Myocyte (in vitro differentiated cells): ENCODE measurements at regions not wholly inside any gene's neighbourhood (a gene's known extent, or its start where the extent isn't known, plus 50 kb on each side); places are given as distances from the start of the nearest gene placed in this dataset.
"Not testable (repeated sequence)": the region's sequence is repeated elsewhere in the genome, so short reads cannot be mapped to it uniquely, and the experiment has no call there.

Experiments
- DNase-seq: peaks from one replicate; pipeline ENCODE4 v3.0.0-alpha.2; 2012; ENCODE audit warnings: low read depth

DNA sequence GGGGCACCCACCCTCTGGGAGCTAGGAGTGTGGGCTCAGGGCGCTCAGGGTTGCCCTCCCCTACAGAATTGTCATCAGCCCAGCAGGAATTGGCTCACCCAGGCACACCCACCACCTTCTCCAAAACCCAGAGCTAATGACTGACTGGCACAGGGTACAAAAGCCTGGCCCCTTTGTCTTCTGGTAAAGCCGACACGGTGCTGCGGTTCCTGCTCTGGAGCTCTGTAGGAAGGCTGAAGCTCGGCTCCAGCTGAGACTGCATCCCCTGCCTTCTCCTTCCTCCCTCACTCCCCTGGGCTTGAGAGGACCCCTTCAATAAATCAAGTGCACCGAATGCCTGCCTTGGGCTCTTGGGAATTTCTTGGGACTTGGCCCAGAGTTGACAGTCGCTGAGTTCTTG is 117.9 kb upstream of the EEPD1 start:
- no peak for DNase-seq

DNA sequence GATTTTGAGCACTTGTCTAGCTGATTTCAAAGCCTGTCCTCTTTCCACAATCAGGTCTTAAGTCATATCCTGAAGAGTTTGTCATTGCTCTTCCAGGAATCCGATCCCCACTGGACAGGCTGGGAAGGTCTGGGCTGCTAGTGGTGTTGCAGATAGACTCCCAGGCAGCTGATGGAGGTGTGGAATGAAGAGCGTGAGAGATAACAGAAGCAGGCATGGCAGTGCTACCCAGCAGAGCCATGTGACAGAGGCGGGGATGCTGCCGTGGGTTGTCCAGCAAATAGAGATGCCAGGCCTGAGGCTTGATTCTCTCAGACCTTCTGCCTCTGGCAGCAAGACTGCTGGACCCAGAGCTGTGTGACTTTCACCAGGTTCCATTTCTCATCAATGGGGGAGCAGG is 116.5 kb upstream of the EEPD1 start:
- DNase-seq: no peak

DNA sequence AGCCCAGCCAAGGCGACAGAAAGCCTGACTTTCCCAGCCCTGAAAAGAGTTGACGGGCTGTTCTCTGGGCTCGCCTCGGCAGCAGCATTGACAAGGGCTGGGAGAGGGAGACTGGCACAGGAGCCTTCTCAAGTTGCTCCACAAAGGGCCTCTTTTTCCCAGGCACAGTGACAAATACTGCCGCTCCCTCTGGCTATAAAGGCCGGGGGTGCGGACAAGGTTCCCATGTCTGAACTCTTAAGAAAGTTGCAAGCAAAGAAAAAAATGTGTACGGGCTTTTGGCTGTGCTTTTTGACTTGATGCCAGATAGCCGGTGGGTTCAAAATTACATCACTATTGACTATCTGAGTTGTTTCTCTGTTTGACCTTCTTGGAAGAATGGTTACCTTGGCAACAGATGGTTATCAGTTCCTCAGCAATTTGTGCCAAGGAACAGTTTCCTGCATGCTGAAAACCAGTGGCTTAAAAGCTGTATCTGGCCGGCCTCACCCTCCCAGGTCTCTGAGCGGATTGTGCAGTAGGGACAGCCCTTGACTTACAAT is 115.9 kb upstream of the EEPD1 start:
- DNase-seq: no peak

DNA sequence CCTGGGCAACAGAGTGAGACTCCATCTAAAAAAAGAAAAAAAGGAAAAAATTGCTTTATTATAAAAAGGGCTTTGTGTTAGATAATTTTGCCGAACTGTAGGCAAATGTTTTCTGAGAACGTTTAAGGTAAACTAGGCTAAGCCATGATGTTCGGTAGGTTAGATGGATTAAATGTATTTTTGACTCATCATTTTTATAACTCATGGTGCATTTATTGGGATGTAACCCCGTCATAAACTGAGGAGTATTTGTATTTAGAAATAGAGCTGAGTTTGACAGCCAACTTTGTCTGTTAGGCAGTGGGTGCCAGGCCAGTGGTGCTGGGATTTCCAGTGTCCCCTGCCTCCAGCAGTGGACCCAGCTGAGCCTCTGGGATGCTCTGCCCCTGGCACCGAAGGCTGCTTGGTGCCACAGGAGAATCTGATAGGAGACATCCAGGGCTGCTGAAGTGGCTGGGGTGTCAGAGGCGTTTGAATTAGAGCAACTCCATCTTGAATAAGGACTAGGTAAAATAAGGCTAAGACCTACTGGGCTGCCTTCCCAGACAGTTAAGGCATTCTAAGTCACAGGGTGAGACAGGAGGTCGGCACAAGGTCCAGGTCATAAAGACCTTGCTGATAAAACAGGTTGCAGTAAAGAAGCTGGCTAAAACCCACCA is 114.9 kb upstream of the EEPD1 start:
- no peak for DNase-seq

DNA sequence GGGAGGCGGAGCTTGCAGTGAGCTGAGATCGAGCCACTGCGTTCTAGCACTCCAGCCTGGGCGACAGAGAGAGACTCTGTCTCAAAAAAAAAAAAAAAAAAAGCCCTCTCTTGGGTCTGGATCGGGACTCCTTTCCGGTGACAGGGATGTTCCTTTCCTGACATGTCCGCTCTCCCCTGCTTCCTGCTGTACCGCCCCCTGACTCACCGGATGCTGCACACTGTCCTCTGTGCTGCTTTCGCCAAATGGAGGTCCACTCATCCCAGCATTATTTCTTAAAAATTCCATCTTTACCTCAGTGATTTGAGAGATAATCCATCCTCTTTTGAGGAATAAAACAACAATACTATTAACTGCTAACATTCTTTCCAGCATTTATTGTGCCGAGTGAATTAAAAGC is 113.8 kb upstream of the EEPD1 start:
- no peak for DNase-seq

DNA sequence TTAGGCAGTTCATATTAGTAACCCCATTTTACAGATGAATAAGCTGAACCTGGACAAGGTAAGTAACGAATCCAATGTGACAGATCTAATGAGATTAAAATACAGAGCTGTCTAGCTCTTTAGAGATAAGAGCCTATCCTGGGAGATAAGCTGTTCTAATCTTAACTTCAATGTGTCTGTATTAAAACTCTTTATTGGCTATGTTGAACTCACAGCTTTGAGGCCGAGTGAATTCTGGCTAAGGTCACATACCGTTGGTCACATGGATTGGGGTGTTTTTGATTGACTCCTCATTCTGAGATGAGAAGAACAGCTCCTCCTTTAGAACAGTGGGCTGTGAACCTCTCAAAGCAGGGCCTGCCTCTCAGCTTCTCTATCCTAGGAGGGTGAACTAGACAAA is 113.4 kb upstream of the EEPD1 start:
- DNase-seq: no peak

DNA sequence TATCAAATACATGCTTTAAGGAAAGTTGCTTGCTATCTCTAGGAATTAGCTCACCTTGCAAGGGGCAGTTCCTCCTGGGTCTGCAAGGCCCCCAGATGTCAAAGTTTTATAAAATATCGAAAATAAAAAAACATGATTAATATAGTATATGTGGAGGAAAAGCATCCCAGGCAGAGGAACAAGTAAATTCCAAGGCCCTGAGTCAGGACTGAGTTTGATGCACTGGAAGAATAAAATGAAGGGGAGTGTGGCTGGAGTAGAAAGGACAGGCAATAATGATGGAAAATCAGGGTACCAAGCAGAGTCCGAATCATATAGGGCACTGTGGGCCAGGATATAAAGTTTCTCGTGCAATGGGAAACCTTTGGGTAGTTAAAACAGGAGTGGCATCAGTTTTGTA is 112.4 kb upstream of the EEPD1 start:
- DNase-seq: no peak

DNA sequence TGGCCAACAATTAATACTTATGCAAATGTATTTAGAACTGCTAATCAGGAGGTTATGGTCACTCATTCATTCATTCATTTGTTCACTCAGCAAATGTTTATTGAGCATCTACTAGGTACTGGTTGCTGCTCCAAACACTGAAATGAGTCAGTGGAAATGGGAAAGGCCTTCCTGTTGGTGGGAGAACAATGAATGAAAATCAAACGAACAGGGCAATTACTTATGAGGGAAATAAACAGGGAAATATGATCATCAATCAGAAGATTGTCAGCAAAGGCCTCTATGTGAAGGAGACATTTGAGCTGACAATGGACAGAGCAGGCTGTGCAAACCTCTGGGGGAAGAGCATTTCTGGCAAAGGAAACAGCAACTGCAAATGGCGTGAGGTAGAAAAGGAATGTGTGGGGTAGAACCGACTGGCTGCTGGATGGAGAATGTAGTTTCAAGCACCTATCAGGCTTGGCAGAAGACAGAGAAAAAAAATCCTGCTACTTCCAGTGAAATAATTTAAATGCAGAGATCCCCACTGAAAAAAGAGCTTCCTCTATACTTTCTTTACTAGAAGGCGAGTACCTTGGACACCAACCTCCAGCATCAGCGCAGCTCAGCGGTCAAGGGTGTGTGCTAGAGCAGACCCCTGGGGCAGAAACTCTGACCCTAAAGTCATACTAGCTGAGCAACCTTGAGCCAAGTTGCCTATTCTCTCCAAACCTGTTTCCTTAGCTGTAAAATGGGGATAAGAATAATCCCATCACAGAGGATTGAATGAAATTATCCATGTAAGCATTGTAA is 108.8 kb upstream of the EEPD1 start:
- DNase-seq: peak; percentile 31

DNA sequence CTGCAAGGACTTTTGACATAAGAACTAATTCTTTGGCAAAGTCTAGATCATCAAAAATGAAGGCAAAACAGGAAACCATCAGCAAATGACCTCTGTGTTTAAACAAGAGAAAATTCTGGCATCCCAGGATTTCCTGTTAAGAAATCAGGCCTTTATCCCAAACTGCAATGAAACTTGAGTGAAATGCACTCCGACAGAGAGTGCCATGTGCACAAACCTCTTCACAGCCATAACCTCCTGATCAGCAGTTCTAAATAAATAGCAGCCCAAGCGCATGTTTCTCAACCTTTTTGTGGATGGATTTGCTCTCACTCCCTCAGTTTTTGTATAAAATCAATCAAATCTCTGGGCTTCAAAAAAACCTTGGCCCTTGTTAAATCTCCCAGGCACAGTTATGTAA is 107.7 kb upstream of the EEPD1 start:
- no peak for DNase-seq

DNA sequence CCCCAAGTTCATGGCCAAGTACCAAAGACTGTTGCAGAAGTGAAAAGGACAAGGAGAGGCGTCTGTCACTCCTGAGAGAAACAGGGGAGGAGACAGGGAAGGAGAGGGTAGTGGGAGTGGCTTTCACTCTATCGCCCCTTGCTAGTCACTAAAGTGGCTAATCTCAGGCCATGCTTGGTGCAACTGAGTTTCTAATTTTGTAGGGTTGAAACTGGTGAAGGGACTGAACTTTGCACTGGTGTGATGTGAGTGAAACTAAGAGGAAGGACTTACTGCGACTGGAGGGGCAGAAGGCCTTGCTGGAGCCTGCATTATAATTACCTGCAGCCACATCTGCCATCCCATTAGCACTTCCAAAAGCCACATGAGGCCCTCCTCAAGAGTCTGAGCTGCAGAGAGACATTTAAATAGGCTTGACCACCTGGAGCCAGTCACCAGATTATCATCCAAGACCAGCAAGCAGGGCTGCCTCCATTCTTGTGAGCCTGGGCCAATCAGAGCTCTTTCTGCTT is 107.2 kb upstream of the EEPD1 start:
- no peak for DNase-seq

DNA sequence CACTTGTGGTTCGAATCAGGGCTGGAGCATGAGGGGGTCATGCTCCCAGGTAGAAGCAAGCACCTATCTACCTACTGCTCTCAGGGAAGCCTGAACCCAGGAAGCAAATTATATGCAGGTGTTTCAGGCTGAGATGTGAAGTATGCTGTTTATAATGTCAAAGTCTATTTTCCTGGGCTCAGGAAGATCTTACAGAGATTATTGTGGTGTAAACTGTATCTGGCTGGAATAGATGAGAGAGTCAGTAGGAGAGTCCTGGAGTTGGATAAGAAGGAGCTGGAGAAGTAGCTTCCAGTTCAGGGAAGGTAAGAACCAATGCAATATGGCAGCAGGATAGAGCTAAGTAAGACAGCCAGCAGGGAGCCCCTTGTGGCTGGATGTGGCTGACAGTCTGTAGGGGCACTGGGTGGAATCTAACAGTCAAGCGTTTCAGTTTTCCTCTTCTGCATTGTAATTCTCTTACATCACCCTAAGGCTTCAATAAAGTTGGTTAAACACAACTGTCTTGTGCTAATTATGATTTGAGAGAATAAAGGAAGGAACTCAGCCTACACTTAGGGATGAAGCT is 105.9 kb upstream of the EEPD1 start:
- DNase-seq: peak; percentile 38

DNA sequence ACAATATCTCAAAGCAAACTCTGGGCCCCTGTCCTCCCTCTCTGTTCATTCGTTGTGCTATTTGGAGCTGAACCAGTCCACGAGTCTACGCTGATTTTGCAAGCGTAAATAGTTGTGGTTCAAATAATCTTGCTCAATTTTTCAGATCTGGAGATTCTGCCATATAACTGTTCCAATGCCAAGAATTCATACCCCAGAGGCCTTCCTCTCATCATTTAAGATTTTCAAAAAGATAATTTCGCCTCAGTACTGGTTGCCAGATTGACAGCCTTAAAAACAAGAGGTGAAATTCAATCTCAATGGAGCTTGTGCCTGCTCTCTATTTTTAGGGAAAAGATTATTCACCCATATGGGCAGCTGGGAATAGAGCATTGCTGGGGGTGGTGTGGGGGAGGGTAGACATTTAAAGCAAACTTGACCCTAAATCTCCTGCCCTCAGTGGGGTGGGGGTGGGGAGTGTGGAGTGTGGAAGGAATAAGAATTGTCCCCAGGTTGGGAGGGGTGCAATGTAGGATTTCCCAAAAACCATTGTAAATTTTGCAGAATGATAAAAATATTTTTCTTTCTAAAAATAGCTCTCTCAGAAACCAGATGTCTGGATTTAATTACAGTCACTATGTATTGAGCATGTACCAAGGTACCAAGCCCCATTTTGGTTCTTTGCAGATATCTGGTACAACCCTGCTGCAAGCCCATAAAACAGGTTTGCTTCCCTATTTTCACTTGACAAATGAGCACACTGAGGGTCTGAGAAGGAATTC is 104.7 kb upstream of the EEPD1 start:
- peak; percentile 92 for DNase-seq

DNA sequence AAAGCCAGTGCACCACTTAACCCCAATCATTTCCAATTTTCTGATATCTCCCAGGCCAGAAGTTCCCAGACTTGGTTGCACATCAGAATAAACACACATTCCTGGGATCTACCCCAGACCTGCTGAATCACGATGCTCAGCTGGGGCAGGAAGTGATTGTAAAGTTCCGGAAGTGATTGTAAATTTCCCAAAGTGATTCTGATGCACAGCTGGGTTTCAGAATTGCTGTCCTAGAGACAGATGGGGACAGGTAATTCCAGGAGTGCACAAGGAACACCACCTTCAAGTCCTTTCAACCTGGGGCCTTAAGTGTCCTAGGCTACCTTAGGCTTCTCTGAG is 104.2 kb upstream of the EEPD1 start:
- no peak for DNase-seq

DNA sequence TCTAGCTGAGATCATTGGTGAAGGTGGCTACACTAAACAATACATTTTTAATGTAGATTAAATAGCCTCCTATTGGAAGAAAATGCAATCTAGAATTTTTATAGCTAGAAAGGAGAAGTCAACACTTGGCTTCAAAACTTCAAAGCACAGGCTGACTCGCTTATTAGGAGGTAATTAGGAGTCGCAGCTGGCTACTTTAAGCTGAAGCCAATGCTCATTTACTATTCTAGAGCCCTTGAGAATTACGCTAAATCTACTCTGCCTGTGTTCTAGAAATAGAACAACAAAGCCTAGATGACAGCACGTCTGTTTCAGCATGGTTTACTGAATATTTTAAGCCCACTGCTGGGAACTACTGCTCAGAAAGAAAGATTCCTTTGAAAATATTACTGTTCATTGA is 101.6 kb upstream of the EEPD1 start:
- DNase-seq: no peak

DNA sequence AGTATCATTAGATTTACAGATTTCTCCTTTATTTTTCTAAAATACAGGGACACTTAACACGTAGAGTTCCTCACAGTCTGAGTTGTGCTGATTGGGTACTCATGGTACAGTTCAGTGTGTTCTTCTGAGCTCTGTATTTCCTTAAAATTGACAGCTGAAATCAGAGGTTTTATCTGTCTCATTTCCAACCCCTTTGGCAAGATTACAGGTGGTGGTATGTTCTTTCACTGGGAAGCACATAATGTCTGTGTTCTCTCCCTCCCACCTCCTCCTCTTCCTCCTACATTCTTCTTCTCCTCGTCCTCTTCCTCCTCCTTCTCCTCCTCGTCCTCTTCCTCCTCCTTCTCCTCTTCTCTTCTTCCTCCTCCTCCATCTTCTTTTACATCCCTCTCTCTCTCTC is 99.5 kb upstream of the EEPD1 start:
- no peak for DNase-seq

DNA sequence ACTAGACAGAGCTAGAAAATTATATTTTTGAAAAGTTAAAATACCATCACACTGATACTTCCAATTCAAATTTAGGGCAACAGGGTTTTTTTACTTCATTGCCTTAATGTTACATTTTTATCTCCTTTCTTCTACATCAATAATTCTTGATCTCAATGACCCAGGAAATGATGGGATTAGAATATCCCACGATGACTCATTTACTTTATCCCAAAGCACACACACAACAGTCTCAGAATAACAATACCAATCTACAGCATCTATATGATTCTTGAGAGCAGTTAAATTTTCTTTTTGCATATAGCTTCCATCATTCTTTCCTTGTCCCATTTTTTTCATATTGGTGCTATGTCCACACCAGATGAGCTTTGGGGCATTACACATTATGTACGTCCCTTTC is 98.4 kb upstream of the EEPD1 start:
- DNase-seq: no peak

DNA sequence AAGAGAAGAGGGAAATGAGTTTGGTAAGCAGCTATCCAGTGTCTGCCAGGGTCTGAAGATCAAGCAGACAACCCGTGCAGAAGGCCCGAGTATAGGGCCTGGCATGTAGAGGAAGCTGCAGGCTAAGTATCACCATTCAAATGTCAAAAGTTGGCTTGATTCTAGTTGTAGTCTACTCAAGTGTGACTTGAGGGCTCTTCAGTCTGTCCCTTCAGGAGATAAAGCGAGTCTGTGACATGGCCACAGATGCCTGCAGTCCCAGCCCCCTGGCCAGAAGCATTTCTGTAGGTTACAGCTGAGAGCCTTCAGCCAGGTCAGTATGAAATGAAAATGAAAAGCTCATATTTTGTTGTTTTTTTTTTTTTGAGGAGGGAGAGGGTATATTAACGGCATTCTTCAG is 97.8 kb upstream of the EEPD1 start:
- no peak for DNase-seq

DNA sequence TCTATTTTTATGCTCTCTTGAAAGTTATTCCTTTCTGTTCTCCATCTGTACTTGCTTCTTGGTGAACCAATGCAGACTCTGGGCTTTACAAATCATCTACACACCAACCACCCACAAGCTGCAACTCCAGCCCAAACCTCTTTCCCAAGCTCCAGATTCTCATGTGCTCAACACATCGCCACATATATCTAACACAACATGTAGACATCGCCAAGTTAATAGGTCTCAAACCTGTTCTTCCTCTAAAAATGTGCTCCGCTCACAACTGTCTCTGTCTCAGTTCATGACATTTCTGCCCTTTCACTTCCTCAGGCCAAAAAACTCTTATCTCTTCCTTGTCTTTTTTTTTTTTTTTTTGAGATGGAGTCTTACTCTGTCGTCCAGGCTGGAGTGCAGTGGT is 95.7 kb upstream of the EEPD1 start:
- DNase-seq: no peak

DNA sequence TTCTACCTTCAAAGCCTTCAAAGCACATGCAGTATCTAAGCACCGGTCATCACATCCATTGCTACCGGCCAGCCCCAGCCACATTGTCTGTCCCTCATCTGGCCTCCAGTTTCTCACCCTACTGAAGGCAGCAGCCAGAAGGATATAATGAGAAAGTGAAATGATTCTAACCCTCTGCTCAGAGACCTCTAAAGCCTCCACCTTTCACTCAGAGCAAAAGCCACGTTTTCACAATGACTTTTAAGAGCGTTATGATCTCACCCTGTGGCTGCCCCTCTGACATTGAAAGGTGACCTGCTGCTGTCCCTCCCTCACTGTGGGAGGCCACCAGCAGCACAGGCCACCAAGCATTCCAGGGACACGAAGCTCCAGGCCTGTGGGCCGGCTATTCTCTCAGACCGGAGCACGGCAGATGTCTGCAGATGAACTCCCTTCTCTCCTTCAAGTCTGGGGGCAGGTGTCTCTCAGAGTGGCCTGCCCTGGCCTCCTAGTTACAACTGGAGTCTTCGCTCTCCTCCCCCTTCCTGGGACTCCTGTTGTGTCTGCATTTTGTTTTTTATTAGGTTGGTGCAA is 94.9 kb upstream of the EEPD1 start:
- DNase-seq: peak; percentile 41

DNA sequence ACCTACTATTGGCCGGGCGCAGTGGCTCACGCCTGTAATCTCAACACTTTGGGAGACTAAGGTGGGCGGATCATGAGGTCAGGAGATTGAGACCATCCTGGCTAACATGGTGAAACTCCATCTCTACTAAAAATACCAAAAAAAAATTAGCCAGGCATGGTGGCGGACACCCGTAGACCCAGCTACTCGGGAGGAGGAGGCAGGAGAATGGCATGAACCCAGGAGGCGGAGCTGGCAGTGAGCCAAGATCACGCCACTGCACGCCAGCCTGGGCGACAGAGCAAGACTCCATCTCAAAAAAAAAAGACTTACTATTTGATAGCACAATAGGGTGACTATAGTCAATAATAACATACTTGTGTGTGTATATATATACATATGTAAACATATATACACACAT is 92.7 kb upstream of the EEPD1 start:
- DNase-seq: not testable (repeated sequence)

DNA sequence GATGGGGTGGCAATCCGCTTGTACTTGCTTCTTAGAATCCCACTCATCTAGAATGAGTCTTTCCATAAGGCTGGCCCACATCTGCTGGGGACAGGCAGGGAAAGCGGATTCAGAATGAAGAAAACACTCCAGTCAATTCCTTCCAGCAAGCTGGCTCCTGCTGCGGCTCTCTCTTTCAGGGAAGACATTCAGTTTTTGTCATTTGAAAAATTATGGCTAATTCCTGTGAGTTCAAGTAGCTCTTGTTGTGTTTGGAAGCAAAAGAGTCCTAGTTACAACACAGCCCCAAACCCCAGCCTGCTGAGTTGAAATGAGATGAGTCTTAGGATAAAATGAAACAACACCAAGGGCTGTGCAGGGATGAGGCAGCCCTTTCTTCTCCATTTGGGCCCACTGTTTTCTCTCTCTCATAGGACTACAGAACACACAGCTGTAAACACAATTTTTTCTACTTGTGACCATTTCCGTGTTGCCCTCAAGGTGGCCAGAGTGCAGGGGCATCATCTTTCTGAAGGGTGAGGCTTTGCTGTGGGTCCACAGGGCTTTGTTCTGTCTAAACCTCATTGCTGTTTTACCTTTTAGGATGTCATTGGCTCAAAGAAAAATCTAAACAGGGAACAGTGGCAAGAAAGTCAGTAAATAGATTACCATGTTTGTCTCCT is 90.8 kb upstream of the EEPD1 start:
- DNase-seq: no peak
